GM10266 (cell line): ENCODE measurements at regions not wholly inside any gene's neighbourhood (a gene's known extent, or its start where the extent isn't known, plus 50 kb on each side); places are given as distances from the start of the nearest gene placed in this dataset.
"Not testable (repeated sequence)": the region's sequence is repeated elsewhere in the genome, so short reads cannot be mapped to it uniquely, and the experiment has no call there.

Experiments
- DNase-seq: peaks from one replicate; pipeline ENCODE4 v3.0.0; 2012; ENCODE audit errors: extremely low spot score
- CTCF ChIP-seq: IDR thresholded peaks from 2 replicates; pipeline ENCODE4 v1.5.1; 2012; ENCODE audit warnings: mild to moderate bottlenecking, low read depth; ENCODE audit not compliant: control insufficient read depth, insufficient read depth; ENCODE audit errors: missing control alignments

GRCh38 chrX:35445912-35446311, 352.2 kb upstream of the MAGEB16 start:
- TF ChIP-seq CTCF: no peak
- DNase-seq: no peak

GRCh38 chrX:35456891-35457290, 341.3 kb upstream of the MAGEB16 start:
- no peak for TF ChIP-seq CTCF
- no peak for DNase-seq

GRCh38 chrX:35458142-35458541, 340.0 kb upstream of the MAGEB16 start:
- no peak for TF ChIP-seq CTCF
- no peak for DNase-seq

GRCh38 chrX:35461164-35461563, 337.0 kb upstream of the MAGEB16 start:
- TF ChIP-seq CTCF: no peak
- DNase-seq: no peak

GRCh38 chrX:35496671-35497070, 301.5 kb upstream of the MAGEB16 start:
- DNase-seq: not testable (repeated sequence)

- not testable (repeated sequence) for DNase-seq
These were observed 300.7 kb upstream of the MAGEB16 start for GRCh38 chrX:35497453-35497852.

GRCh38 chrX:35499071-35499862, 298.9 kb upstream of the MAGEB16 start:
- DNase-seq: no peak
- TF ChIP-seq CTCF: no peak

GRCh38 chrX:35507701-35508100, 290.4 kb upstream of the MAGEB16 start:
- TF ChIP-seq CTCF: no peak
- no peak for DNase-seq

GRCh38 chrX:35548003-35548402, 250.1 kb upstream of the MAGEB16 start:
- not testable (repeated sequence) for DNase-seq
